ENCODE measurements at regions not wholly inside any gene's neighbourhood (a gene's known extent, or its start where the extent isn't known, plus 50 kb on each side); places are given as distances from the start of the nearest gene placed in this dataset.

DNA sequence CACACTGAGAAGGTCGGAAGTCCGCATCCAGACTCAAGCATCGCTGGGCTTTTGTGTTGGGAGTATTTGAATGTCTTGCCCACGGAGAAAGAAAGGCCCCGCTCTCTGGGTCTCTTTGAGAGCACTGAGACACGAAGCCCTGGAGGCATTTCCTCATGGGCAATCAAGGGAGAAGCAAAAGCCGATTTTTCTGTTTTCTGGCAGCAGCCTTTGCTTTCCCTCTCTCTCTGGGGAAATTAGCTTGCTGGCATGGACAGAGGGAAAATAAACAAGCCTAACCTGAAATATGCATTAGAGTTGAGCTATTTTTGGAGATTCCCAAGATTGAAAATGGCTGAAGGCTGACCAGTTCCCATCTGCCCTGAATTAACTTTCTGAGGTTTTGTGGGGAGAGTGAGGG lies 238.7 kb downstream of the HAPSTR1 start:
- no peak overlapping the region for H3K27ac ChIP-seq
- DNase-seq, result no peak
- TF ChIP-seq, protein P1, sequence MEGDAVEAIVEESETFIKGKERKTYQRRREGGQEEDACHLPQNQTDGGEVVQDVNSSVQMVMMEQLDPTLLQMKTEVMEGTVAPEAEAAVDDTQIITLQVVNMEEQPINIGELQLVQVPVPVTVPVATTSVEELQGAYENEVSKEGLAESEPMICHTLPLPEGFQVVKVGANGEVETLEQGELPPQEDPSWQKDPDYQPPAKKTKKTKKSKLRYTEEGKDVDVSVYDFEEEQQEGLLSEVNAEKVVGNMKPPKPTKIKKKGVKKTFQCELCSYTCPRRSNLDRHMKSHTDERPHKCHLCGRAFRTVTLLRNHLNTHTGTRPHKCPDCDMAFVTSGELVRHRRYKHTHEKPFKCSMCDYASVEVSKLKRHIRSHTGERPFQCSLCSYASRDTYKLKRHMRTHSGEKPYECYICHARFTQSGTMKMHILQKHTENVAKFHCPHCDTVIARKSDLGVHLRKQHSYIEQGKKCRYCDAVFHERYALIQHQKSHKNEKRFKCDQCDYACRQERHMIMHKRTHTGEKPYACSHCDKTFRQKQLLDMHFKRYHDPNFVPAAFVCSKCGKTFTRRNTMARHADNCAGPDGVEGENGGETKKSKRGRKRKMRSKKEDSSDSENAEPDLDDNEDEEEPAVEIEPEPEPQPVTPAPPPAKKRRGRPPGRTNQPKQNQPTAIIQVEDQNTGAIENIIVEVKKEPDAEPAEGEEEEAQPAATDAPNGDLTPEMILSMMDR (IDR thresholded peaks at IDR 0.05), result no peak
- no peak for TF ChIP-seq POLR2A (IDR thresholded peaks at IDR 0.05)
- intact Hi-C loops (cut with DNase I; ENCODE audit: low total_unique reads), result no loop called here
- no peak overlapping the region for H3K4me3 ChIP-seq
- no peaks in the 10 kb centered on the region for H3K27me3 ChIP-seq
- no peaks in the 10 kb centered on the region for H3K36me3 ChIP-seq
- no peaks in the 10 kb centered on the region for H3K9me3 ChIP-seq
- no peaks in the 10 kb centered on the region for H3K4me1 ChIP-seq

DNA sequence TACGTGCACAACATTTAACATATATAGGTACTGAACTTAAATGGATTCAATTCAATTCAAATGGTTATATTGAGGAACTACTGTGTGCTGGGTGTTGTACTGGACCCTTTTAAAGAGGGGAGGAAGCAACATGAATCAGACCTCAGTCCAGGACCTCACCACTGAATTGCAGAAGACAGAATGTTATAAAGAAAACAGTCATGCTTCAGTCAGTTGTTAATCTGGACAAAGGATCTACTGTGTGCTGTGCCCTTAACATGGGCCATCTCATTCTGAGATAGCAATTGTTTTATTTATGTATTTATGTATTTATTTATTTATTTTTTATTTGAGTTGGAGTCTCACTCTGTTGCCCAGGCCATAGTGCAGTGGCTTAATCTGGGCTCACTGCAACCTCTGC lies 240.1 kb downstream of the HAPSTR1 start:
- no peak overlapping the region for H3K4me3 ChIP-seq
- no peaks in the 10 kb centered on the region for H3K4me1 ChIP-seq
- no peaks in the 10 kb centered on the region for H3K36me3 ChIP-seq
- intact Hi-C loops (cut with DNase I; ENCODE audit: low total_unique reads), result no loop called here
- H3K27me3 ChIP-seq, result no peaks in the 10 kb centered on the region
- no peak for TF ChIP-seq POLR2A (IDR thresholded peaks at IDR 0.05)
- TF ChIP-seq, protein P1 (IDR thresholded peaks at IDR 0.05), result no peak
- no peak for DNase-seq
- no peaks in the 10 kb centered on the region for H3K9me3 ChIP-seq
- H3K27ac ChIP-seq, result no peak overlapping the region

DNA sequence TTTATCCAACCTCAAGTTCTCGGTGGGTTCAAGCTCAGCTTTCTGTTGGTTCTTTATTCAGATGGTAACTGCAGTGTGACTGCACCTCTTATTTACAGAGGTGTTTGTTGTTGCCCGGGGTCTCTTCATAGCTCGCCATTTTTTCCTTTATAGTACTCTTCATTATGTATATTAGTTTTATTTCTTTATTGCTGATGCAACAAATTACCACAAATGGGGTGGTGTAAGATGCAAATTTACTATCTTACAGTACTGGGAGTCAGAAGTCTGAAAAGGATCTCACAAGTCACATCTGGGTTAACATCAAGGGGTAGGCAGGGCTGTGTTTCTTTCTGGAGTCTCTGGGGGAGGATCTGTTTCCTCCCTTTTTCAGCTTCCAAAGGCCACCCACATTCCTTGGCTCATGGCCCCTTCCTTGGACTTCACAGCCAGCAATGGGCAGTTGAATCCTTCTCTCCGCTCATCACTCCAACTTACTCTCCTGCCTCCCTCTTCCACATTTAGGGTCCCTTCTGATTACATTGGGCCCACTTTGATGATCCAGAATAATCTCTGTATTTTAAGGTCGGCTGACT lies 241.2 kb downstream of the HAPSTR1 start:
- DNase-seq, result no peak
- TF ChIP-seq, protein P1 (IDR thresholded peaks at IDR 0.05), result no peak
- no peak for TF ChIP-seq POLR2A (IDR thresholded peaks at IDR 0.05)
- H3K4me1 ChIP-seq, result no peaks in the 10 kb centered on the region
- H3K27me3 ChIP-seq, result no peaks in the 10 kb centered on the region
- intact Hi-C loops (cut with DNase I; ENCODE audit: low total_unique reads), result no loop called here
- H3K4me3 ChIP-seq, result no peak overlapping the region
- H3K36me3 ChIP-seq, result no peaks in the 10 kb centered on the region
- H3K9me3 ChIP-seq, result no peaks in the 10 kb centered on the region
- H3K27ac ChIP-seq, result no peak overlapping the region

DNA sequence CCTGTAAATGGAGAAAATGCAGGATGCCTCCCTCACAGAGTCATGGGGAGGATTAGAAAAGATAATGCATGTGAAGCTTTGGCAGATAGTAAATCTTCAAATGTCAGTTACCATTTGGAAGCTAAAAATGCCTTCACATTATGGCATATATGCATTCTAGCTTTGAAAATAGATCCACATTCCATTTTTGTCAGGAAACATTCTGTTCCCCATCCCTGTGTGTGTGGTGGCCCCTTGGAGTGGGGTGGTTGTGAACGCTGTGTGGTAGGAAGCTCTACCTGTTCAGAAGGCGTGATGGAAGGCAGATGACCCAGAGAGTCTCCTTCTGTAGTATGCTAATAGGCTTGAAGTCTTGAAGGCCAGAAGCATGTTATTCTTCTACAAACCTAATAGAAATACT lies 242.0 kb downstream of the HAPSTR1 start:
- TF ChIP-seq, protein P1 (IDR thresholded peaks at IDR 0.05), result no peak
- TF ChIP-seq POLR2A (IDR thresholded peaks at IDR 0.05), result no peak
- no peaks in the 10 kb centered on the region for H3K9me3 ChIP-seq

DNA sequence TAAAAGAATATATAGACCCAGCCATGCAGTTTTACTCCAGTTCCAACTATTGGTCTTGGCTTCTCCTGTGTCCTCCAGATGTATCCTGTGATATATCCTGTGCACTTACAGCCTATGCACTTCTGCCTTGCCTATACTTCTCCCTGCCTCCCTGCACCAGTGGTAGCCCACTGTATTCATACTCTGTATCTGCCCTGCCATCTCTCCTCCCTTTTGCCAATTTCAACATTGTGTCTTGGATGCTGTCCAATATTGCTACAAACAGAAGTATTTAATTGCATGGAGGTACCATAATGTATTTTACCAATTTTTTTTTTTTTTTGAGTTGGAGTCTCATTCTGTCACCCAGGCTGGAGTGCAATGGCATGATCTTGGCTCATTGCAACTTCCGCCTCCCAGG lies 242.7 kb downstream of the HAPSTR1 start:
- no peak overlapping the region for H3K27ac ChIP-seq
- H3K9me3 ChIP-seq, result no peaks in the 10 kb centered on the region
- no peak for TF ChIP-seq POLR2A (IDR thresholded peaks at IDR 0.05)
- TF ChIP-seq, protein P1 (IDR thresholded peaks at IDR 0.05), result no peak
- no peaks in the 10 kb centered on the region for H3K27me3 ChIP-seq
- H3K4me1 ChIP-seq, result no peaks in the 10 kb centered on the region
- no peak overlapping the region for H3K4me3 ChIP-seq
- DNase-seq, result no peak
- intact Hi-C loops (cut with DNase I; ENCODE audit: low total_unique reads), result no loop called here
- H3K36me3 ChIP-seq, result no peaks in the 10 kb centered on the region

More for the DNA sequence above, 242.0 kb downstream of the HAPSTR1 start:
- Histone ChIP-seq H3K36me3 (no peaks in the 10 kb centered on the region), H3K27ac (no peak overlapping the region), H3K4me1 (no peaks in the 10 kb centered on the region), H3K27me3 (no peaks in the 10 kb centered on the region), H3K4me3 (no peak overlapping the region)
- intact Hi-C loops (cut with DNase I; ENCODE audit: low total_unique reads), result no loop called here
- no peak for DNase-seq

Data from uterus (tissue), 3 donors.